Prostate gland (tissue), 2 donors: ENCODE measurements at regions not wholly inside any gene's neighbourhood (a gene's known extent, or its start where the extent isn't known, plus 50 kb on each side); places are given as distances from the start of the nearest gene placed in this dataset.

Experiments
- DNase-seq: peaks from one replicate; pipeline ENCODE4 v3.0.0-alpha.2; 2019; ENCODE audit warnings: low spot score
- H3K27ac ChIP-seq, 2 donors: fragments of 200-600 bp; sonication (generic); 2 replicates each; pipeline ENCODE4 v1.5.1; 2017 to 2019
- H3K27me3 ChIP-seq: fragments of 200-600 bp; sonication (generic); replicated peaks from 2 replicates; pipeline ENCODE4 v1.5.1; 2019; ENCODE audit not compliant: insufficient read depth
- H3K36me3 ChIP-seq, 2 donors: fragments of 200-600 bp; sonication (generic); 1 replicate in 1 of 2; 2 replicates in 1 of 2; pipeline versions ENCODE4 v1.5.1 to v1.8.1; 2017 to 2019
- H3K4me1 ChIP-seq: fragments of 200-600 bp; sonication (generic); replicated peaks from 2 replicates; pipeline ENCODE4 v1.5.1; 2019
- H3K4me3 ChIP-seq, 2 donors: fragments of 200-600 bp; sonication (generic); 2 replicates each; pipeline ENCODE4 v1.5.1; 2017 to 2019
- H3K9me3 ChIP-seq: fragments of 200-600 bp; sonication (generic); 2 replicates; pipeline ENCODE4 v1.5.1; 2017
- CTCF ChIP-seq, 4 experiments: fragments of 200-600 bp in 2 of 4; fragments of 450-650 bp in 2 of 4; sonication (generic) in 2 of 4; IDR thresholded peaks; 1 replicate in 3 of 4; 2 replicates in 1 of 4; pipeline ENCODE4 v1.5.1; 2016 to 2019; ENCODE audit warnings: antibody characterized with exemption in 4 of 4, mild to moderate bottlenecking in 2 of 4, moderate library complexity in 2 of 4
- POLR2A ChIP-seq: fragments of 450-650 bp; IDR thresholded peaks from one replicate; pipeline ENCODE4 v1.6.1; 2016; ENCODE audit warnings: antibody characterized with exemption, mild to moderate bottlenecking
- POLR2AphosphoS5 ChIP-seq: sonication (generic); formaldehyde crosslinking; IDR thresholded peaks from one replicate; pipeline ENCODE4 v1.6.1; 2017; ENCODE audit warnings: antibody characterized with exemption
- WGBS: methylation state at CpG from one replicate; pipeline ENCODE4 v1.1.5; 2018; 5-methylcytosine and 5-hydroxymethylcytosine counted together
- intact Hi-C: fragments of 100-400 bp; cut with DNase I; formaldehyde crosslinking; loops from one replicate; pipeline ENCODE4 v1.14.2; 2022

DNA sequence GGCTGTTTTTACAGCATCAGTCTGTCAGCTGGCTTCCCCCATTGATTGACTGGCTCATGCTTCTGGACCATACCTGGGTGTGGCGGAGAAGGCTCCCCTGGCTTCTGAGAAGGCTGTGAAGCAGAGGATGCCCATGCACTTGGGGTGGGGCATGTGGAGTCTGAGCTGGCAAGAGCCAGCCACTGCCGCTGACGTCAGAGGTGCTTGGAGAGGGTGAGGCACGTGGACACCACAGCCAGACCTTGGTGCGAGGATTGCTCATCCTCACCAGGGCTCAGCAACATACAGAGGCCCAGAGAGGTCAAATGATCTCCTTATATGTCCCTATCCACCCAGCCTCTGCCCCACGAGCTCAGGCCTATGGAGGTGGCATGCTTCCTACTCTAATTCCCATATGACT is 211.2 kb upstream of the PMEPA1 start:
- H3K4me3 ChIP-seq: no peak overlapping the region
- intact Hi-C loops: no loop called here
- TF ChIP-seq CTCF (IDR thresholded peaks at IDR 0.05): no peak
- no peak for TF ChIP-seq POLR2A
- no peak for TF ChIP-seq POLR2AphosphoS5
- H3K4me1 ChIP-seq: no peaks in the 10 kb centered on the region
- H3K27ac ChIP-seq: no peak overlapping the region
- H3K9me3 ChIP-seq: no peaks in the 10 kb centered on the region
- no peak for DNase-seq
- WGBS: 94% methylated on average over 6 of the region's 6 CpGs
- no peaks in the 10 kb centered on the region for H3K27me3 ChIP-seq
- no peaks in the 10 kb centered on the region for H3K36me3 ChIP-seq

DNA sequence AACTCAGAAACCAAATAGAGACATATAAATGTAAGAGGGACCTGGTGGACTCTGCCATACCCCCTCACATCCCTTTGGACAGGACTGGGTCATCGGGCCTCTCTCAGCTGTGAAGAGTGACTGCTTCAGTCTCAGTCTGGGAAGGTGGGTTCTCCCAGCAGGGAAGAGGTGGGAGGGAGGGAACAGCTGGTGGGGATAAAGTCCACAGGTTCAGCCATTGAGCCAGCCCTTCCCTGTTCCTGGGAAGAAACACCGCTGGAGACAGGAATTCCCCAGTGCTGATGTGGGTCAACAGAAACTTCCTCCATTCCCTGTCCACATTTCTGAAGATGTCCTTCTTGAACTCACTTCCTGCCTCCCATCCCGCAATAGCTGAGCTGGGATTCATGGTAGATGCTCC is 209.2 kb upstream of the PMEPA1 start:
- Histone ChIP-seq H3K4me1 (no peaks in the 10 kb centered on the region), H3K27ac (no peak overlapping the region), H3K27me3 (no peaks in the 10 kb centered on the region), H3K36me3 (no peaks in the 10 kb centered on the region), H3K4me3 (no peak overlapping the region), H3K9me3 (no peaks in the 10 kb centered on the region)
- DNase-seq: no peak
- TF ChIP-seq CTCF (IDR thresholded peaks at IDR 0.05) (no peak), POLR2A (no peak), POLR2AphosphoS5 (no peak)
- intact Hi-C loops: no loop called here
- 80% methylated on average over 3 of the region's 3 CpGs for WGBS

DNA sequence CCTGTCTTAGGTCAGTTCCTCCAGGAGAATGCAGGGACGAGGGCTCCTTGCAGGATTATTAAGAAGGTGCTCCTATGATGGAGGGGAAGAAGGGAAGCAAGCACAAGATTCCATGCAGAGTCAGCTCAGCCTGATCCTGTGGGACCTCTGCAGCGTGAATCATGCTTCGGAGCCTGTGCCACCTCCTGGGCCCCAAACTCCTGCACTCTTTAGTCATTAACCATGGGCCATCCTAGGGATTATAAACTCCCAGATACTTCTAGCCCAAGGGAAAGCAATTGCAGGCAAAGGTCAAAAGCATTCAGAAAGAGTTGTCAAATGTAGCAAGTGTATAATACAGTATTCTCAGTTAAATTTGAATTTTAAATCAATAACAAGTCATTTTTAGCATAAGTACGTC is 208.7 kb upstream of the PMEPA1 start:
- no peaks in the 10 kb centered on the region for H3K4me1 ChIP-seq
- intact Hi-C loops: no loop called here
- TF ChIP-seq POLR2A (no peak), CTCF (IDR thresholded peaks at IDR 0.05) (no peak), POLR2AphosphoS5 (no peak)
- no peaks in the 10 kb centered on the region for H3K27me3 ChIP-seq
- no peaks in the 10 kb centered on the region for H3K9me3 ChIP-seq
- no peak for DNase-seq
- H3K36me3 ChIP-seq: no peaks in the 10 kb centered on the region
- 99% methylated on average over 4 of the region's 4 CpGs for WGBS
- H3K27ac ChIP-seq: no peak overlapping the region
- no peak overlapping the region for H3K4me3 ChIP-seq

DNA sequence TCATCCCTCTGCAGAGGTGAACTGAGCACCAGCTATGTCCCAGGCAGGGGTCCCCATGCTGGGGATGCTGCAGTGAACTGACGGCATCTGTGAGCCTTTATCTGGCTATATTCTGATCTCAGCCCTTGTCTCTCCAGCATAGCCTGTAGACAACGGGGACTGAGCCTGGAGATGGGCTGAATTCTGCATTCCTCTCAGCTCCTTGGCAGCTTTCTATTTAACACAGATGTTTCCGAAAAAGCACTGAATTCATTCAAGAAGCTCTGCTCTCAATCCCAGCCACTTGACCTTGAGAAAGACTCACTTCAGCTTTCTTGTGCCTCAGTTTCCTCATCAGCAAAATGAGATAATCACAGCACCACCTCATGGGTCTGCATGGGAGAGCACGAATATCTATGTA is 204.4 kb upstream of the PMEPA1 start:
- DNase-seq: no peak
- Histone ChIP-seq H3K9me3 (no peaks in the 10 kb centered on the region), H3K27me3 (no peaks in the 10 kb centered on the region), H3K36me3 (no peaks in the 10 kb centered on the region), H3K4me1 (no peaks in the 10 kb centered on the region), H3K4me3 (no peak overlapping the region), H3K27ac (no peak overlapping the region)
- WGBS: 85% methylated on average over 4 of the region's 4 CpGs
- intact Hi-C loops: no loop called here
- TF ChIP-seq CTCF (IDR thresholded peaks at IDR 0.05): no peak
- no peak for TF ChIP-seq POLR2A
- no peak for TF ChIP-seq POLR2AphosphoS5

DNA sequence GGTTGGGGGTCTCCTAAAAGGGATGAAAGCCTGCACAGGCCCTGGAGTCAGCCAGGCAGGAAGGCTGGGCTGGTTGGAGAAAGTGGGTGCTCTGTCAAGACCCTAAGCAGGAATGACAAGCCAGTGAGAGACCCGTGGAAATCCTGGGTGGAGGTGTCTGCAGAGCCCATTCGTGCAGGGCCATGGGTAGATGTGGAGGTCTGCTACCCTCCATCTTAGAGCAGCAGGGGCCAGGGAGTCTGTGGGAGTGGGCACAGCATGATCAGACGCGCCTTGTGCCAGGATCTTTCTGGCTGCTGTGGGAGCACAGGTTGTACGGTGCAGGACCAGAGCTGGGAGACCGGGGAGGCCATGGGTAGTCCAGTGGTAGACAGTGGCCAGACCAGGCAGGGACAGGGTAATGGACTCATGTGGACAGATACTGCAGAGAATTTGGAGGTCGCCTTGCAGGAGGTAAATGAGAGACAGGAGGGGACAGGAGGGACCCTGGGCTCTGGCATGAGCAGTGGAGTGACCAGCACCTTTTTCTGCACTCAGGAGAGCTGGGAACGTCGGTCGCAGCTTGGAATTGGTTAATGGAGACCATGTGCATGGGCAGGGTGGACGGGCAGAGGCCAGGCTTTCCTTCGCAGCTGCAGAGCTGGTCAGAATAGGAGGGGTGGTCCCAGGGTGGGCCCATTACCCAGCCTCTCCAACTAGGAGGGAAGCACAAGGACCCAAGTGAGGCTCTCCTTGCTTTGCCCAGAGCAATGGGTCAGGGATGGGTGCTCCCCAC is 203.5 kb upstream of the PMEPA1 start:
- no peaks in the 10 kb centered on the region for H3K27me3 ChIP-seq
- no peak overlapping the region for H3K4me3 ChIP-seq
- no peak for TF ChIP-seq POLR2A
- no peak for TF ChIP-seq POLR2AphosphoS5
- no peak for TF ChIP-seq CTCF (IDR thresholded peaks at IDR 0.05)
- 90% methylated on average over 12 of the region's 12 CpGs for WGBS
- H3K4me1 ChIP-seq: no peaks in the 10 kb centered on the region
- H3K36me3 ChIP-seq: no peaks in the 10 kb centered on the region
- H3K9me3 ChIP-seq: no peaks in the 10 kb centered on the region
- H3K27ac ChIP-seq: no peak overlapping the region
- intact Hi-C loops: no loop called here
- no peak for DNase-seq
